ENCODE measurements at regions not wholly inside any gene's neighbourhood (a gene's known extent, or its start where the extent isn't known, plus 50 kb on each side); places are given as distances from the start of the nearest gene placed in this dataset.
"Not testable (repeated sequence)": the region's sequence is repeated elsewhere in the genome, so short reads cannot be mapped to it uniquely, and the experiment has no call there.

GRCh38 chr12:87082756-87083155 lies 826.6 kb upstream of the MGAT4C start:
- no peak for FAIRE-seq

DNA sequence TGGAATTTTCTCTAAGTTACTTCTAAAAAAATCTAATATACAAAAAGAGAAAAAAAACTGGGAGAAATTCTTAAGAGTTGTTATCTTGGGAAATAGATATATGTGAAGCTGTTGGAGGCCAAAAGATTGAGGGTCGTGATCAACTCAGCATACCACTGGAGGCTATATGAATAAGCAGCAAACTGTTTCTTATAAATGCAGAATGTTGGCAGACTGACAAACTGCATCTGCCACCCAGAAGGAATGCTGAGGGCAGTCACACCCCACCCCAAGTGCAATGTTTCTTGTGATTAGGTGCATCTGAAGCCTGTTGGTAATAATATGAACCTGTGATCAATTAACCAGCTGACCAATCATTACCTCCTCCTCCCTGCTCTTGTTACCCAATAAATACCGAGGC lies 818.6 kb upstream of the MGAT4C start:
- no peak for FAIRE-seq

DNA sequence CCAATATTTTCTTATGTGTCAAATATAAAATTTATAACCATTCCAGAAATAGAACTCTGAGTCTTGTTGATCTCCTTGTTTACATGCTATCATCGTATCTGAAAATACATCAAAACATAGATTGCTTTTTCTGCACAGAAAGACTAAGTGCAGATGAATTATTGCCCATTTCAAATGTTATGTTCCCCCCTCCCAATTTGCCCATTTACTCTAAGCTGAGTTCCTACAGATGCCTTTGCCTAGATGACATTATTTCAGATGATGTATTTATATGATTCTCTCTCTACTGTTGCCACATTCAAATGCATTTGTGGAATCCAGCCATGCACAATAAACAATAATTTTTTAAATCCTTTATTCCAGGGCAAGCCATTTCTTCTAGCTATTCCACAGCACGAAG lies 810.1 kb upstream of the MGAT4C start:
- no peak for FAIRE-seq

DNA sequence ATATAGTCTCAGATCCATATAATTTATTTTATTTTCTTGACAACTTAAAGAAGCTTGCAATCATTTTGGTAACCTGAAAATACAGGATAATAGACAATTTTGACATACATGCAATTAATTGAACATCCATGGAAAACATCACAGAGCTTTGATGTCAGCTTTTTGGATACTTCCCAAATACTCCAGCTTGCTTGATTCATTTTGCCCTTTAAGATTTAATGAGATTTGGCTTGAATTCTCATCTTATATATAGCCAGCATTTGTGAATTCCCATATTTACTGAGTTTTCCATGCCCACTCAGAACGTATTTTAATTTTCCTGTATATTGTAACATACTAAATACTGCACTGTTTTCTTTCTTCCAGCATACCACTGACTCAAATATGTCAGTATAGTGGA lies 803.0 kb upstream of the MGAT4C start:
- FAIRE-seq = no peak

GRCh38 chr12:87054226-87054625 lies 798.0 kb upstream of the MGAT4C start:
- no peak for FAIRE-seq

DNA sequence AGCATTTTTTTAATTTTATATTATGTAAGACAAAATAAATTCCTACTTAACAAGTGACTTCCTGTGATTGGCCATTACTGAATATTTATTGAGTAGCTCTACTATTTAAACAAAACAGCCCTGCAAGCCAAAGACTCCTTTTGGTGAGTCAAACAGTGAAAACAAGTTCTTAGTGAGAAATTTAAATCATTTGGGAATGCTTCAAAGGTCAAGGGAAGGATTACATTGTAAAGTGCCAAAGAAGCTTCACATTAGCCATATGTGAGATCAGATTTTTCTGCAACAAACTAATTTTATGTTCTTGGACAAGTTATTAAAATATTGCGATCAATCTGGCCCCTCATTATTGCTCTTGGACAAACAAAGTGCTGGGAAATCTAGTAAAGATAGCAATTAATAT lies 795.4 kb upstream of the MGAT4C start:
- FAIRE-seq = peak; percentile 85

- no peak for FAIRE-seq
Measured at GRCh38 chr12:87047691-87048090, 791.5 kb upstream of the MGAT4C start.

DNA sequence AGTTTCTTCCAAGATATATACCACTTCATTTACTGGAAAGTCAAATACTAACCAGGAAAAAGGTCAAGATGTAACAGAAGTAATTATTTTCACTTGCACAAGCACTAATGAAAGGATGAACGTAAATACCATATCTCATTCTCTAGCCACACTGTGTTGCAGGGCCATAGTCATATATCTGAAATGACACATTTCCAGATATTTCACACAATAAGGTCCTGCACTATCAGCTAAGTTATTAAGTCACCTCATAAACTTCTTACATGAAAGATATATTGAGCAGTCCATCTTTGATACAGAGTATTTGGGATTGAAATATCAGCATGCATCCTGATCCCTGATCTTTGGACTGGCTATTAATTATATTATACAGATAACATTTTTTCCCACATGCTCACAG lies 783.3 kb upstream of the MGAT4C start:
- FAIRE-seq = no peak

- FAIRE-seq = no peak
Measured at GRCh38 chr12:87038098-87038497, 781.9 kb upstream of the MGAT4C start.

- no peak for FAIRE-seq
Measured at GRCh38 chr12:87025976-87026375, 769.8 kb upstream of the MGAT4C start.

GRCh38 chr12:87021400-87021799 lies 765.2 kb upstream of the MGAT4C start:
- FAIRE-seq = no peak

DNA sequence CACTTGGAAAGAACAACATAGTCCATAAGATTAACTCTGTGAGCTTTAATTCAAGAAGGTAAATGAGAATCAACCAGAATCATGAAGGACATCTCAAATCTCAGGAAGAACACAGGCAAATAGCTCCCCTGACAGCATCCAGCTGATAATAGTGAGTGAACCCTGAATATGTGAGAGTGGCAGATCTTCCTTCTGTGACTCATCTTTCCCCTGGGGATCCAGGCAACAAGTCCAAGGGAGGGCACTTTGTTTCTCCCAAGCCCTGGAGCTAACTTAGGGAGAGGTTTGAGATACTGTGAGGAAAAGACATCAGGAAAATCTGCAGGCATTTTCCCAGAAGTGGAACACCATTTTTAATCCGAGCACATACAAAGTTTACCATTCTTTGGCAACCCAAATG lies 763.9 kb upstream of the MGAT4C start:
- no peak for FAIRE-seq

GRCh38 chr12:87015352-87015751 lies 759.2 kb upstream of the MGAT4C start:
- FAIRE-seq = no peak

- FAIRE-seq = peak; percentile 80
Measured at GRCh38 chr12:87008785-87009384, 752.7 kb upstream of the MGAT4C start.

- no peak for FAIRE-seq
Measured at GRCh38 chr12:87001102-87001501, 744.9 kb upstream of the MGAT4C start.

- no peak for FAIRE-seq
Measured at GRCh38 chr12:86985298-86985697, 729.1 kb upstream of the MGAT4C start.

GRCh38 chr12:86970595-86970994 lies 714.4 kb upstream of the MGAT4C start:
- not testable (repeated sequence) for FAIRE-seq

GRCh38 chr12:86959766-86960458 lies 703.7 kb upstream of the MGAT4C start:
- no peak for FAIRE-seq

- no peak for FAIRE-seq
Measured at GRCh38 chr12:86950444-86950843, 694.3 kb upstream of the MGAT4C start.

- peak; percentile 26 for FAIRE-seq
Measured at GRCh38 chr12:86950043-86950442, 693.9 kb upstream of the MGAT4C start.

GRCh38 chr12:86948851-86949250 lies 692.7 kb upstream of the MGAT4C start:
- peak; percentile 80 for FAIRE-seq

- no peak for FAIRE-seq
Measured at GRCh38 chr12:86945685-86946196, 689.5 kb upstream of the MGAT4C start.

GRCh38 chr12:86944197-86944819 lies 688.1 kb upstream of the MGAT4C start:
- FAIRE-seq = not testable (repeated sequence)

GRCh38 chr12:86931714-86932113 lies 675.5 kb upstream of the MGAT4C start:
- no peak for FAIRE-seq
